GM18867 (cell line): ENCODE measurements at regions not wholly inside any gene's neighbourhood (a gene's known extent, or its start where the extent isn't known, plus 50 kb on each side); places are given as distances from the start of the nearest gene placed in this dataset.

ENCODE experiments used
- ATAC-seq: cut with Tn5 transposase; IDR thresholded peaks from one replicate; pipeline ENCODE4 v1.9.1; 2021; ENCODE audit warnings: mild to moderate bottlenecking, moderate library complexity; ENCODE audit not compliant: unreplicated experiment

- peak; percentile 51 for ATAC-seq
Measured at GRCh38 chr12:92370828-92371227, 225.2 kb upstream of the BTG1 start.

- ATAC-seq, result no peak
Measured at GRCh38 chr12:92369636-92370035, 224.0 kb upstream of the BTG1 start.

GRCh38 chr12:92369056-92369455, 223.4 kb upstream of the BTG1 start:
- no peak for ATAC-seq

GRCh38 chr12:92365836-92366235, 220.2 kb upstream of the BTG1 start:
- no peak for ATAC-seq

GRCh38 chr12:92365333-92365732, 219.7 kb upstream of the BTG1 start:
- peak; percentile 36 for ATAC-seq

- ATAC-seq, result peak; percentile 69
Measured at GRCh38 chr12:92363295-92364146, 217.9 kb upstream of the BTG1 start.

- ATAC-seq, result peak; percentile 45
Measured at GRCh38 chr12:92362785-92363184, 217.1 kb upstream of the BTG1 start.

GRCh38 chr12:92362126-92362525, 216.5 kb upstream of the BTG1 start:
- no peak for ATAC-seq

- ATAC-seq, result no peak
Measured at GRCh38 chr12:92360543-92360942, 214.9 kb upstream of the BTG1 start.

GRCh38 chr12:92359581-92360209, 214.0 kb upstream of the BTG1 start:
- ATAC-seq, result no peak

- no peak for ATAC-seq
Measured at GRCh38 chr12:92357584-92358261, 212.1 kb upstream of the BTG1 start.

GRCh38 chr12:92356425-92356824, 210.8 kb upstream of the BTG1 start:
- peak; percentile 47 for ATAC-seq

- no peak for ATAC-seq
Measured at GRCh38 chr12:92349635-92350034, 204.0 kb upstream of the BTG1 start.

GRCh38 chr12:92342574-92342973, 196.9 kb upstream of the BTG1 start:
- ATAC-seq, result no peak

- no peak for ATAC-seq
Measured at GRCh38 chr12:92341065-92341668, 195.5 kb upstream of the BTG1 start.

GRCh38 chr12:92340441-92341064, 194.9 kb upstream of the BTG1 start:
- ATAC-seq, result no peak

- no peak for ATAC-seq
Measured at GRCh38 chr12:92340003-92340402, 194.4 kb upstream of the BTG1 start.

GRCh38 chr12:92339198-92339821, 193.7 kb upstream of the BTG1 start:
- ATAC-seq, result no peak

GRCh38 chr12:92338671-92339070, 193.0 kb upstream of the BTG1 start:
- ATAC-seq, result no peak

- no peak for ATAC-seq
Measured at GRCh38 chr12:92338102-92338501, 192.5 kb upstream of the BTG1 start.
